ENCODE measurements at regions not wholly inside any gene's neighbourhood (a gene's known extent, or its start where the extent isn't known, plus 50 kb on each side); places are given as distances from the start of the nearest gene placed in this dataset.

DNA sequence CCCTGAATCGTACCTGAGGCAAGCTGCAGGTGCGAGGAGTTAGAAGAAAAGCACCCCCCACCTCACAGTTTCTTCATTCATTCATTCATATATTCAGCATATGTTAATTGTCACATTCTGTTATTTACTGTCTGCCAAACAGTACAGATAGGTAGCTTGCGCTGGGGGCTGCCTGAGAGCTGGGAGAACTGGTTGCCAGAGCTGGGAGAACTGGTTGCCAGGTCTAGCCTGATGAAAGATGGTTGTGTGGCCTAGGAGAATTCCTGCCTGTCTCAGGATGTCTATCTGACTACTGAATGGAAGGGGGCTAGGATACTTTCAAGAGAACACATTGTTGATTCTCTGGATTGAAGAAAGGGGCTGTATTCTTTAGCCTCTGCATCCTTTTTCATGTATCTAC is 225.9 kb upstream of the POU3F1 start:
- no peak for DNase-seq (ENCODE audit: low read depth in 1 of 2, low spot score in 1 of 2)
- Histone ChIP-seq H3K27ac (replicated peaks) (no peak overlapping the region), H3K27me3 (ENCODE audit: insufficient read depth, poor library complexity, severe bottlenecking) (no peaks in the 10 kb centered on the region), H3K4me3 (replicated peaks; ENCODE audit: insufficient read depth, low read length) (no peak overlapping the region)
- TF ChIP-seq GABPA (IDR thresholded peaks at IDR 0.05; ENCODE audit: low read depth) (no peak), SPI1 (IDR thresholded peaks at IDR 0.05; ENCODE audit: borderline replicate concordance, low read depth) (no peak), POLR2AphosphoS5 (IDR thresholded peaks at IDR 0.05; ENCODE audit: low read depth) (no peak), REST (IDR thresholded peaks at IDR 0.05; ENCODE audit: insufficient replicate concordance, low read depth) (no peak), CTCF (IDR thresholded peaks at IDR 0.05; ENCODE audit: insufficient read depth, low read length) (no peak)

DNA sequence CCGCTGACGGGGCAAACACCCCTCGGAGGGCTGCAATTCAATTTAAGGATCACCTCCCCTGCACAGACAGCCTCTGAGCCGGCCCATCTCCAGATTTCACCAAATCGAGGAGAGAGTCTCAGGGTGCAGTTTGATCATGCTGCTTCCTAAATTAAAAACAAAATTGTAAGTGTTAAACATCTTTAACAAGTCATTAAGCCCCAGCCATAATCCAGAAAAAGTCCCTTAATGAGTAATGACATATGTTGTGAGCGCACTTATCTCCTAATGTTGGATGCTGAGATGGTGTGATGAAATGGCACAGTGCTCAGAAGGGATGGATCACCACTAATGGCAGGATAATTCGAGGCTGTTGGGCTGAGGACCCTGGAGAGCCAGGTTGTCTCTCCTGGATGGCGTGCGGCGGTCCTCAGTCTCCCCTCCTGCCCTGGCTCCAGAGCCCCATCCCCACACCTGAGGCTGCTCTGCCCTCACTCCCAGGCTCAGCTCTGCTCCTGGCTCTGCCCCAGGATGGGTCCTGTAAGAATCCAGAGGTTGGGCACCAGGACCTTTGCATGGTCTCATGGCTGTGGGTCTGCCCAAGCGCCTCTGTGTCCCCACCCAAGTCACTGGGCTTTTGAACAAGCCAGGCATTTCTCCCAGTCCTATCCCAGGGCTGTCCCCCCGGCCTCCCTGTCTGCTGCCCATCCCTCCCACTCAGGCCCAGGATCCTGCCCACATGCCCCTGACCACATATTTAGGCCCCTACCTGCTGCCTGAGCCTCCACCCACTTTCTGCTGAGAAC is 224.4 kb upstream of the POU3F1 start:
- H3K4me3 ChIP-seq (replicated peaks; ENCODE audit: insufficient read depth, low read length) = no peak overlapping the region
- DNase-seq (ENCODE audit: low read depth in 1 of 2, low spot score in 1 of 2) = no peak
- no peak overlapping the region for H3K27ac ChIP-seq (replicated peaks)
- H3K27me3 ChIP-seq (ENCODE audit: insufficient read depth, poor library complexity, severe bottlenecking) = no peaks in the 10 kb centered on the region
- no peak for TF ChIP-seq REST (IDR thresholded peaks at IDR 0.05; ENCODE audit: insufficient replicate concordance, low read depth)
- no peak for TF ChIP-seq CTCF (IDR thresholded peaks at IDR 0.05; ENCODE audit: insufficient read depth, low read length)
- TF ChIP-seq GABPA (IDR thresholded peaks at IDR 0.05; ENCODE audit: low read depth) = no peak
- TF ChIP-seq POLR2AphosphoS5 (IDR thresholded peaks at IDR 0.05; ENCODE audit: low read depth) = no peak
- TF ChIP-seq SPI1 (IDR thresholded peaks at IDR 0.05; ENCODE audit: borderline replicate concordance, low read depth) = no peak

GRCh38 chr1:38269923-38270848 is 223.6 kb upstream of the POU3F1 start:
- no peak for TF ChIP-seq GABPA (IDR thresholded peaks at IDR 0.05; ENCODE audit: low read depth)
- TF ChIP-seq POLR2AphosphoS5 (IDR thresholded peaks at IDR 0.05; ENCODE audit: low read depth) = no peak
- TF ChIP-seq SPI1 (IDR thresholded peaks at IDR 0.05; ENCODE audit: borderline replicate concordance, low read depth) = no peak
- no peak for TF ChIP-seq CTCF (IDR thresholded peaks at IDR 0.05; ENCODE audit: insufficient read depth, low read length)
- no peak for TF ChIP-seq REST (IDR thresholded peaks at IDR 0.05; ENCODE audit: insufficient replicate concordance, low read depth)
- no peaks in the 10 kb centered on the region for H3K27me3 ChIP-seq (ENCODE audit: insufficient read depth, poor library complexity, severe bottlenecking)
- H3K27ac ChIP-seq (replicated peaks) = no peak overlapping the region
- H3K4me3 ChIP-seq (replicated peaks; ENCODE audit: insufficient read depth, low read length) = no peak overlapping the region
- DNase-seq (ENCODE audit: low read depth in 1 of 2, low spot score in 1 of 2) = no peak

All from HL-60 (cell line).